CD4-positive, alpha-beta T cell (primary cell): ENCODE measurements at regions not wholly inside any gene's neighbourhood (a gene's known extent, or its start where the extent isn't known, plus 50 kb on each side); places are given as distances from the start of the nearest gene placed in this dataset.

Experiments
- ATAC-seq: fragments of 200-7000 bp; cut with Tn5 transposase; one replicate; pipeline ENCODE4 v1.10.0; 2022; ENCODE audit warnings: mild to moderate bottlenecking; ENCODE audit not compliant: poor library complexity
- CTCF ChIA-PET: fragments of 350-600 bp; sonication (Branson Sonifier 250); formaldehyde crosslinking; loops from one replicate; lab custom pipeline; 2021; ENCODE audit warnings: antibody characterized with exemption, inconsistent platforms; lab: Charles Lee
- POLR2A ChIA-PET: fragments of 350-600 bp; sonication (Branson Sonifier 250); formaldehyde crosslinking; loops from one replicate; lab custom pipeline; 2021; ENCODE audit warnings: antibody characterized with exemption, inconsistent platforms; lab: Charles Lee
- DNase-seq, 14 experiments: peaks; one replicate each; pipeline ENCODE4 v3.0.0-alpha.2; 2013 to 2020; ENCODE audit warnings: mixed read lengths in 2 of 14
- H3K27ac ChIP-seq, 2 donors: one replicate each; pipeline versions ENCODE4 v1.5.1 to v1.7.0; 2013; ENCODE audit warnings: low read length in 2 of 2, low read depth in 1 of 2, mild to moderate bottlenecking in 1 of 2
- H3K27me3 ChIP-seq, 2 experiments: 1 replicate in 1 of 2; 2 replicates in 1 of 2; pipeline versions ENCODE4 v1.6.1 to v1.7.0; 2013; ENCODE audit warnings: low read length in 2 of 2, control low read depth in 1 of 2, mild to moderate bottlenecking in 1 of 2, moderate library complexity in 1 of 2; ENCODE audit not compliant: insufficient read depth in 2 of 2, control insufficient read depth in 1 of 2
- H3K36me3 ChIP-seq: one replicate; pipeline ENCODE4 v1.6.1; 2013; ENCODE audit warnings: low read length, control low read depth; ENCODE audit not compliant: insufficient read depth
- H3K4me1 ChIP-seq: one replicate; pipeline ENCODE4 v1.6.1; 2013; ENCODE audit warnings: low read length, control low read depth; ENCODE audit not compliant: insufficient read depth
- H3K4me3 ChIP-seq: one replicate; pipeline ENCODE4 v1.5.1; 2013; ENCODE audit warnings: mild to moderate bottlenecking, low read length, moderate library complexity
- H3K9me3 ChIP-seq, 2 experiments: 1 replicate in 1 of 2; 2 replicates in 1 of 2; pipeline versions ENCODE4 v1.6.1 to v1.7.0; 2013; ENCODE audit warnings: low read length in 2 of 2, mild to moderate bottlenecking in 2 of 2, control low read depth in 1 of 2, moderate library complexity in 1 of 2; ENCODE audit not compliant: control insufficient read depth in 1 of 2, insufficient read depth in 1 of 2
- H3K27ac Mint-ChIP-seq: one replicate; pipeline ENCODE4 v1.8.0; 2020; ENCODE audit warnings: mixed read lengths
- H3K27me3 Mint-ChIP-seq: one replicate; pipeline ENCODE4 v1.8.0; 2021; ENCODE audit warnings: mixed read lengths
- H3K36me3 Mint-ChIP-seq: one replicate; pipeline ENCODE4 v1.8.0; 2021; ENCODE audit warnings: low read depth, mixed read lengths
- H3K4me1 Mint-ChIP-seq: one replicate; pipeline ENCODE4 v1.8.0; 2021; ENCODE audit warnings: low read depth, mixed read lengths
- H3K4me3 Mint-ChIP-seq: one replicate; pipeline ENCODE4 v1.8.0; 2020; ENCODE audit warnings: mild to moderate bottlenecking, mixed read lengths
- H3K9me3 Mint-ChIP-seq: one replicate; pipeline ENCODE4 v1.8.0; 2020; ENCODE audit warnings: mixed read lengths
- CTCF ChIP-seq: fragments of 200-600 bp; IDR thresholded peaks from one replicate; pipeline ENCODE4 v1.8.0; 2022; ENCODE audit warnings: antibody characterized with exemption, mild to moderate bottlenecking
- intact Hi-C, 2 experiments: fragments of 100-400 bp; cut with DNase I in 1 of 2; cut with micrococcal nuclease in 1 of 2; formaldehyde crosslinking; loops; one replicate each; pipeline versions ENCODE4 v1.15.1 to v1.9.0; 2023 to 2025; cut with DNase I, micrococcal nuclease

- Mint-ChIP-seq H3K36me3 (no peaks in the 10 kb centered on the region), H3K27me3 (peaks cover 19% of the 10 kb centered on the region), H3K27ac (no peak overlapping the region), H3K9me3 (no peaks in the 10 kb centered on the region), H3K4me3 (no peak overlapping the region), H3K4me1 (no peaks in the 10 kb centered on the region)
- Histone ChIP-seq H3K36me3 (no peaks in the 10 kb centered on the region), H3K9me3 (peaks cover 0 to 7% of the 10 kb centered on the region in 2 experiments), H3K27ac (no peak overlapping the region), H3K27me3 (no peaks in the 10 kb centered on the region), H3K4me1 (no peaks in the 10 kb centered on the region), H3K4me3 (no peak overlapping the region)
- intact Hi-C loops, result no loop called here
- no peak for TF ChIP-seq CTCF
- POLR2A ChIA-PET, result no interaction called here
- no peak for DNase-seq
- no peak for ATAC-seq
- CTCF ChIA-PET, result no interaction called here
Measured at GRCh38 chr16:9185381-9185780, 93.9 kb downstream of the HAPSTR1 start.

GRCh38 chr16:9186061-9186460 lies 94.6 kb downstream of the HAPSTR1 start:
- ATAC-seq (no peak), DNase-seq (no peak)
- H3K9me3 Mint-ChIP-seq, result no peaks in the 10 kb centered on the region
- H3K36me3 Mint-ChIP-seq, result no peaks in the 10 kb centered on the region
- Histone ChIP-seq H3K27me3 (no peaks in the 10 kb centered on the region), H3K9me3 (peaks cover 0 to 7% of the 10 kb centered on the region in 2 experiments), H3K36me3 (no peaks in the 10 kb centered on the region), H3K27ac (no peak overlapping the region), H3K4me3 (no peak overlapping the region), H3K4me1 (no peaks in the 10 kb centered on the region)
- TF ChIP-seq CTCF, result no peak
- no peak overlapping the region for H3K27ac Mint-ChIP-seq
- intact Hi-C loops, result no loop called here
- CTCF ChIA-PET, result no interaction called here
- H3K4me3 Mint-ChIP-seq, result no peak overlapping the region
- H3K4me1 Mint-ChIP-seq, result no peaks in the 10 kb centered on the region
- peaks cover 12% of the 10 kb centered on the region for H3K27me3 Mint-ChIP-seq
- POLR2A ChIA-PET, result no interaction called here

DNA sequence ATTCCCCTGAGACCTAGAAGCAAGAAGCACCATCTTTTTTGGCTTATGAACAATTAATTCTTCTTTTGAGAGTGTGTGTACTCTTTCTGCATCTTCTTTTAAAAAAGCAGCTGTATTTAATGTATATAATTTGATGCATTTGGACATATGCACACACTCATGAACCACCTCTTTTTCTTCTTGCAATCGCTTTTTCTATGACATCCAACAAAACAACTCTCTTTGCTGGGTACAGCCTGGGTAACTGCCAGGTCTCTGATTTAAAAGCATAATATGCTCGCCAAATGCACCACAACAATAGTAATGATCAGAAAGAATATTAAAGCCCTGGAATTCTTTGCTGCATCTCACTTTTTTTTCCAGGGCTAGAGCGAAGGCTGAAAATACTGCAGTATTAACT lies 97.3 kb downstream of the HAPSTR1 start:
- no peak for DNase-seq
- H3K36me3 Mint-ChIP-seq, result no peaks in the 10 kb centered on the region

More for the DNA sequence above, 97.3 kb downstream of the HAPSTR1 start:
- no peak for ATAC-seq
- H3K4me3 Mint-ChIP-seq, result no peak overlapping the region
- intact Hi-C loops, result no loop called here
- no peaks in the 10 kb centered on the region for H3K9me3 Mint-ChIP-seq
- no peaks in the 10 kb centered on the region for H3K4me1 ChIP-seq
- TF ChIP-seq CTCF, result no peak
- no peak overlapping the region for H3K4me3 ChIP-seq
- H3K4me1 Mint-ChIP-seq, result no peaks in the 10 kb centered on the region
- H3K27me3 ChIP-seq, result peaks cover 0 to 2% of the 10 kb centered on the region in 2 experiments
- H3K9me3 ChIP-seq, result peaks cover 0 to 7% of the 10 kb centered on the region in 2 experiments
- ChIA-PET CTCF (no interaction called here), POLR2A (no interaction called here)
- H3K36me3 ChIP-seq, result no peaks in the 10 kb centered on the region
- H3K27ac ChIP-seq, result no peak overlapping the region
- H3K27ac Mint-ChIP-seq, result no peak overlapping the region
- no peaks in the 10 kb centered on the region for H3K27me3 Mint-ChIP-seq
